SW480 (cell line): ENCODE measurements at regions not wholly inside any gene's neighbourhood (a gene's known extent, or its start where the extent isn't known, plus 50 kb on each side); places are given as distances from the start of the nearest gene placed in this dataset.

Experiments used
- DNase-seq: peaks from one replicate; pipeline ENCODE4 v3.0.0-alpha.2; 2016; ENCODE audit warnings: low spot score

DNA sequence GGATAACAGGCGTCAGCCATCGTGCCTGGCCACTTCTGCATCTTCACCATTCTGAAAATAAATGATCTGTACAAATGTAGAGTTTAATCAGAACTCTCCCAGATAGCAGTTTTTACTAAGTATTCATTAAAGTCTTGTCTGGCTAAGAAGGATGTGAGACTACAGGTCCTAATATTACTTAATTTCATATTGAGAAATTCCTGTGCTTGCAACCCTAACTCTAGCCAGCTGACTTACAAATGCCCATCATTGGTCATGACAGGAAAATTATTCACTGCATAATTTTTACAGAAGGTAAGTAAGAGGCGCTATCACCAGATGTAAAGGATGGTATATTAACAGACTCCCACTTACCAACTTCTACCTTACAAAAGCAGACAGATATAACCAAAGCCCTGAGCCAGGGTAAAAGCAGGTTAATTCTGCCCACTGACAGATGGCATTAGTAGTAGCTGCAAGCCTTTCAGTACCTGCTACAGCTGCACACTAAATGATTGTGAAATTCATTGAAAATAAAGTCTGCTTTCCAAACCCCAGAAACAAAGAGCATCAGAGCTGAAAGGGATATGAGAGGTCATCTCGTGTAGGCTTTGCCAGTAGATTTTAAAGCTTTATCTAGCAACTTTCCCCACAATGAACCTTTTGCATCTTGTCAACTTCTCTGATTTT is 55.9 kb upstream of the FOXN2 start:
- no peak for DNase-seq

DNA sequence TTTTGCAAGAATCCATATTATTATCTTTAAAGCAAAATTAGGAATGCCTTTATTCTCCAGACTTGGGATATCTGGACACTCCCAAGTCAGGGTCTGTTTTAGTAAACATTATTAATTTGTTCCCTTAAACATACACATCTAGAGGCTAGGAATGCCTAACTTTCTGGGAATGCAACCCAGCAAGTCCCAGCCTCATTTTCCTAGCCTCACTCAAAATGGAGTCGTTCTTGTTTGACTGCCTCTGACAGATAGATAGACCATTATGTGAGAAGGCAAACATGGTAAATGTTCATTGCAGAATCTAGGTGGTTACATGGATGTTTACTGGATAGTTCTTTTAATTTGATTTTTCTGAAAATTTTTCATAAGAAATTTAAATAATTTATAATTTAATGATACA is 54.7 kb upstream of the FOXN2 start:
- no peak for DNase-seq

DNA sequence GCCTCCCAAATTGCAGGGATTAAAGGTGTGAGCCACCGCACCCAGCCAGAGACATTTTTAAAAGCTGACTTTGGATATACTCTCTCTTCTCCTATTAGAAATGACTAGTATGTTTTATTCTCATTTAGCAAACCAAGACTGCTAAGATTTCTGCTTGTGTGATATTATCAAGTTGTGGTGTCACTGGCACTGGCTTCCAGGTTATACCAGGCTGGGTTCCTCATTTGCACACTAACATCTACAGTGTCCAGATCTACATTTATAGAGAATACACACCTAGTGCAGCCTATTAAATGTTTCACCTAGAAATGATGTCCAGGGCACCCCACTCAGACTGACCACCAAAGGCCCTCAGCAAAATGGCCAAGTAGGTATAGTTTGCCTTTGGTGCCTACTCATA is 49.9 kb upstream of the FOXN2 start:
- DNase-seq = no peak
